H9 (cell line): ENCODE measurements at regions not wholly inside any gene's neighbourhood (a gene's known extent, or its start where the extent isn't known, plus 50 kb on each side); places are given as distances from the start of the nearest gene placed in this dataset.

Source experiments
- DNase-seq: peaks from one replicate; pipeline ENCODE4 v3.0.0-alpha.2; 2017
- H2AFZ ChIP-seq: one replicate; pipeline ENCODE4 v1.6.1; 2013; ENCODE audit warnings: mild to moderate bottlenecking, low read length, control low read depth, moderate library complexity
- H2AK5ac ChIP-seq: 2 replicates; pipeline ENCODE4 v1.6.1; 2013; ENCODE audit warnings: low read length, control low read depth, mixed read lengths; ENCODE audit not compliant: insufficient read length
- H2BK120ac ChIP-seq: one replicate; pipeline ENCODE4 v1.6.1; 2013; ENCODE audit warnings: low read depth, mild to moderate bottlenecking, low read length, control low read depth, inconsistent platforms; ENCODE audit not compliant: poor library complexity, severe bottlenecking
- H2BK12ac ChIP-seq: 2 replicates; pipeline ENCODE4 v1.6.1; 2013; ENCODE audit warnings: low read length, control low read depth, mixed read lengths, low read depth; ENCODE audit not compliant: insufficient read length
- H2BK15ac ChIP-seq: 2 replicates; pipeline ENCODE4 v1.6.1; 2013; ENCODE audit warnings: low read depth, low read length, control low read depth
- H2BK20ac ChIP-seq: one replicate; pipeline ENCODE4 v1.6.1; 2013; ENCODE audit warnings: low read depth, mild to moderate bottlenecking, low read length, control low read depth, inconsistent platforms; ENCODE audit not compliant: poor library complexity, severe bottlenecking
- H2BK5ac ChIP-seq: 2 replicates; pipeline ENCODE4 v1.6.1; 2013; ENCODE audit warnings: low read length, control low read depth, mixed read lengths; ENCODE audit not compliant: insufficient read length
- H3K14ac ChIP-seq: 2 replicates; pipeline ENCODE4 v1.6.1; 2013; ENCODE audit warnings: low read length, control low read depth; ENCODE audit not compliant: insufficient read depth
- H3K18ac ChIP-seq: 2 replicates; pipeline ENCODE4 v1.6.1; 2013; ENCODE audit warnings: low read depth, mild to moderate bottlenecking, mixed read lengths, low read length, control low read depth; ENCODE audit not compliant: insufficient read length
- H3K23ac ChIP-seq: 2 replicates; pipeline ENCODE4 v1.6.1; 2013; ENCODE audit warnings: low read length, control low read depth, mixed read lengths, low read depth; ENCODE audit not compliant: insufficient read length
- H3K23me2 ChIP-seq: 2 replicates; pipeline ENCODE4 v1.6.1; 2013; ENCODE audit warnings: low read depth, mild to moderate bottlenecking, mixed read lengths, low read length, control low read depth; ENCODE audit not compliant: insufficient read length, poor library complexity, severe bottlenecking
- H3K27ac ChIP-seq: 2 replicates; pipeline ENCODE4 v1.5.1; 2013; ENCODE audit warnings: low read length, control low read depth, mixed read lengths, low read depth; ENCODE audit not compliant: insufficient read length
- H3K27me3 ChIP-seq: 2 replicates; pipeline ENCODE4 v1.6.1; 2013; ENCODE audit warnings: low read length, control low read depth, inconsistent platforms; ENCODE audit not compliant: insufficient read depth
- H3K4ac ChIP-seq: 2 replicates; pipeline ENCODE4 v1.6.1; 2013; ENCODE audit warnings: low read depth, mild to moderate bottlenecking, control low read depth, inconsistent platforms, low read length, moderate library complexity
- H3K4me1 ChIP-seq: 2 replicates; pipeline ENCODE4 v1.6.1; 2013; ENCODE audit warnings: low read length, control low read depth, inconsistent platforms; ENCODE audit not compliant: insufficient read depth
- H3K4me2 ChIP-seq: 2 replicates; pipeline ENCODE4 v1.6.1; 2013; ENCODE audit warnings: low read length, control low read depth, mixed read lengths; ENCODE audit not compliant: insufficient read length, insufficient read depth
- H3K56ac ChIP-seq: 2 replicates; pipeline ENCODE4 v1.6.1; 2013; ENCODE audit warnings: low read depth, mild to moderate bottlenecking, mixed read lengths, low read length, control low read depth; ENCODE audit not compliant: insufficient read length
- H3K79me1 ChIP-seq: 2 replicates; pipeline ENCODE4 v1.6.1; 2013; ENCODE audit warnings: low read depth, mild to moderate bottlenecking, moderate library complexity, low read length, control low read depth, inconsistent platforms; ENCODE audit not compliant: insufficient read depth, poor library complexity, severe bottlenecking
- H3K79me2 ChIP-seq: 2 replicates; pipeline ENCODE4 v1.6.1; 2013; ENCODE audit warnings: low read length, control low read depth, inconsistent platforms; ENCODE audit not compliant: insufficient read depth
- H3K9ac ChIP-seq: 2 replicates; pipeline ENCODE4 v1.6.1; 2013; ENCODE audit warnings: low read length, control low read depth, mixed read lengths; ENCODE audit not compliant: insufficient read length; ENCODE audit errors: extremely low read depth
- H3K9me3 ChIP-seq: one replicate; pipeline ENCODE4 v1.6.1; 2013; ENCODE audit warnings: low read depth, low read length, inconsistent platforms; ENCODE audit not compliant: control insufficient read depth
- H3T11ph ChIP-seq: one replicate; pipeline ENCODE4 v1.6.1; 2013; ENCODE audit warnings: mild to moderate bottlenecking, low read length, control low read depth, inconsistent platforms
- H4K20me1 ChIP-seq: one replicate; pipeline ENCODE4 v1.6.1; 2013; ENCODE audit not compliant: control insufficient read depth, insufficient read length, insufficient read depth
- H4K5ac ChIP-seq: 2 replicates; pipeline ENCODE4 v1.6.1; 2013; ENCODE audit warnings: low read depth, mild to moderate bottlenecking, mixed read lengths, low read length, control low read depth; ENCODE audit not compliant: insufficient read length
- H4K8ac ChIP-seq: replicated peaks from 2 replicates; pipeline ENCODE4 v1.6.1; 2013; ENCODE audit warnings: low read length, control low read depth, mixed read lengths, low read depth; ENCODE audit not compliant: insufficient read length
- H4K91ac ChIP-seq: 2 replicates; pipeline ENCODE4 v1.6.1; 2013; ENCODE audit warnings: low read depth, mild to moderate bottlenecking, moderate library complexity, mixed read lengths, low read length, control low read depth; ENCODE audit not compliant: insufficient read length
- H3K27ac Mint-ChIP-seq, 3 experiments: 2 replicates in 2 of 3; 3 replicates in 1 of 3; pipeline ENCODE4 v1.8.0; 2020 to 2021; ENCODE audit warnings: mixed read lengths in 3 of 3, mild to moderate bottlenecking in 1 of 3, moderate library complexity in 1 of 3
- H3K27me3 Mint-ChIP-seq: 2 replicates; pipeline ENCODE4 v1.8.0; 2021; ENCODE audit warnings: low read depth, mild to moderate bottlenecking, moderate library complexity, mixed read lengths
- H3K36me3 Mint-ChIP-seq, 3 experiments: 2 replicates in 2 of 3; 3 replicates in 1 of 3; pipeline ENCODE4 v1.8.0; 2020 to 2021; ENCODE audit warnings: low read depth in 3 of 3, mixed read lengths in 3 of 3; ENCODE audit not compliant: insufficient read depth in 1 of 3
- H3K4me1 Mint-ChIP-seq, 2 experiments: 2 replicates each; pipeline ENCODE4 v1.8.0; 2020; ENCODE audit warnings: mixed read lengths in 2 of 2
- H3K4me3 Mint-ChIP-seq, 2 experiments: 2 replicates in 1 of 2; 3 replicates in 1 of 2; pipeline ENCODE4 v1.8.0; 2020 to 2021; ENCODE audit warnings: mild to moderate bottlenecking in 2 of 2, mixed read lengths in 2 of 2, moderate library complexity in 1 of 2
- H3K9me3 Mint-ChIP-seq, 2 experiments: 2 replicates in 1 of 2; 3 replicates in 1 of 2; pipeline ENCODE4 v1.8.0; 2020; ENCODE audit warnings: mild to moderate bottlenecking in 2 of 2, mixed read lengths in 2 of 2, moderate library complexity in 1 of 2
- WGBS: extraction: QIAGEN DNeasy Blood & Tissue Kit; methylation state at CpG from one replicate; pipeline ENCODE4 v1.1.7; 2013; ENCODE audit warnings: missing lambda C conversion rate, low lambda C conversion rate, mixed read lengths; ENCODE audit not compliant: insufficient read length; ENCODE audit errors: extremely low coverage; 5-methylcytosine and 5-hydroxymethylcytosine counted together
- TF ChIP-seq, protein P1 (sequence below): fragments of 200-600 bp; sonication (generic); conservative IDR thresholded peaks from 3 replicates; pipeline ENCODE4 v1.8.0; 2021; ENCODE audit warnings: antibody characterized with exemption, mild to moderate bottlenecking

DNA sequence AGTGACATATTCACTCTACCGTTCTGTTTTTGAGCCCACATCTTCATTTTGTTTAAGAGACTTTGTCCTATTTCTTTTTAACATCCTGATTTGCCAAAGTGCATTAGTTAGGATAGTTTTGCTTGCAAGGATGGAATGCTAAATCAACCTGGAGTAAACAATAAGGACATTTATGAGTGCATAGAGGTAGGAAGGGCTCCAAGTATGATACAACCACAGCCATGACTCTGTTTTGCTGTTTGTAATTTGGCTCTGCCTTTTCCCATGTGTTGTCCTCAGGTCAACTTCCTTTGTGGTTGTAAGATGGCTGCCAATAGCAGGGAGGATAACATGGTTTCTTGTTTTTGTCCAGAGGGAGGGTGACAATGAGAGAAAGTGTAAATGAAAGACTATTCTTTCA is 66.4 kb upstream of the GOLIM4 start:
- Histone ChIP-seq H4K91ac (no peak overlapping the region), H2BK12ac (no peak overlapping the region), H3K27ac (no peak overlapping the region), H2BK15ac (no peak overlapping the region), H2AK5ac (no peak overlapping the region), H3K9ac (no peak overlapping the region), H4K20me1 (no peaks in the 10 kb centered on the region), H4K8ac (no peak overlapping the region), H3K27me3 (no peaks in the 10 kb centered on the region), H4K5ac (no peak overlapping the region), H3K4me1 (no peaks in the 10 kb centered on the region), H3K56ac (no peak overlapping the region), H3K14ac (no peak overlapping the region), H3K18ac (no peak overlapping the region), H3K9me3 (no peaks in the 10 kb centered on the region), H3K4ac (no peak overlapping the region), H3K79me2 (no peaks in the 10 kb centered on the region), H3K23ac (no peak overlapping the region), H3K23me2 (no peaks in the 10 kb centered on the region), H2BK20ac (no peak overlapping the region), H2AFZ (no peak overlapping the region), H2BK5ac (no peak overlapping the region), H3K79me1 (no peaks in the 10 kb centered on the region), H3K4me2 (no peak overlapping the region), H3T11ph (no peak overlapping the region), H2BK120ac (no peak overlapping the region)
- WGBS = no CpG with 5 or more reads among the region's 1 CpG
- H3K27ac Mint-ChIP-seq = no peak overlapping the region
- H3K27me3 Mint-ChIP-seq = no peaks in the 10 kb centered on the region
- no peak overlapping the region for H3K4me3 Mint-ChIP-seq
- DNase-seq = no peak
- no peaks in the 10 kb centered on the region for H3K36me3 Mint-ChIP-seq
- no peaks in the 10 kb centered on the region for H3K9me3 Mint-ChIP-seq
- TF ChIP-seq, protein P1, sequence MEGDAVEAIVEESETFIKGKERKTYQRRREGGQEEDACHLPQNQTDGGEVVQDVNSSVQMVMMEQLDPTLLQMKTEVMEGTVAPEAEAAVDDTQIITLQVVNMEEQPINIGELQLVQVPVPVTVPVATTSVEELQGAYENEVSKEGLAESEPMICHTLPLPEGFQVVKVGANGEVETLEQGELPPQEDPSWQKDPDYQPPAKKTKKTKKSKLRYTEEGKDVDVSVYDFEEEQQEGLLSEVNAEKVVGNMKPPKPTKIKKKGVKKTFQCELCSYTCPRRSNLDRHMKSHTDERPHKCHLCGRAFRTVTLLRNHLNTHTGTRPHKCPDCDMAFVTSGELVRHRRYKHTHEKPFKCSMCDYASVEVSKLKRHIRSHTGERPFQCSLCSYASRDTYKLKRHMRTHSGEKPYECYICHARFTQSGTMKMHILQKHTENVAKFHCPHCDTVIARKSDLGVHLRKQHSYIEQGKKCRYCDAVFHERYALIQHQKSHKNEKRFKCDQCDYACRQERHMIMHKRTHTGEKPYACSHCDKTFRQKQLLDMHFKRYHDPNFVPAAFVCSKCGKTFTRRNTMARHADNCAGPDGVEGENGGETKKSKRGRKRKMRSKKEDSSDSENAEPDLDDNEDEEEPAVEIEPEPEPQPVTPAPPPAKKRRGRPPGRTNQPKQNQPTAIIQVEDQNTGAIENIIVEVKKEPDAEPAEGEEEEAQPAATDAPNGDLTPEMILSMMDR = no peak
- H3K4me1 Mint-ChIP-seq = peaks cover 8 to 11% of the 10 kb centered on the region in 2 experiments
